Liver (tissue), 3 donors: ENCODE measurements at regions not wholly inside any gene's neighbourhood (a gene's known extent, or its start where the extent isn't known, plus 50 kb on each side); places are given as distances from the start of the nearest gene placed in this dataset.

Experiments used
- FOXA1 ChIP-seq: IDR thresholded peaks from 2 replicates; pipeline ENCODE4 v1.6.1; 2016; ENCODE audit warnings: antibody characterized with exemption
- GABPA ChIP-seq, 2 donors: IDR thresholded peaks in 1 of 2; conservative IDR thresholded peaks in 1 of 2; 2 replicates each; pipeline ENCODE4 v1.6.1; 2016; ENCODE audit warnings: antibody characterized with exemption in 2 of 2, mild to moderate bottlenecking in 1 of 2, moderate library complexity in 1 of 2
- RAD21 ChIP-seq, 2 donors: IDR thresholded peaks; 2 replicates each; pipeline ENCODE4 v1.6.1; 2016; ENCODE audit warnings: antibody characterized with exemption in 2 of 2, mild to moderate bottlenecking in 2 of 2
- TF ChIP-seq, protein P1 (sequence below): fragments of 150-350 bp; IDR thresholded peaks from 2 replicates; pipeline ENCODE4 v1.5.1; 2017; ENCODE audit warnings: improper control_type of control experiment, low read depth, low read length; ENCODE audit not compliant: missing input control
- donor health status: healthy.
- donor health status: healthy.

DNA sequence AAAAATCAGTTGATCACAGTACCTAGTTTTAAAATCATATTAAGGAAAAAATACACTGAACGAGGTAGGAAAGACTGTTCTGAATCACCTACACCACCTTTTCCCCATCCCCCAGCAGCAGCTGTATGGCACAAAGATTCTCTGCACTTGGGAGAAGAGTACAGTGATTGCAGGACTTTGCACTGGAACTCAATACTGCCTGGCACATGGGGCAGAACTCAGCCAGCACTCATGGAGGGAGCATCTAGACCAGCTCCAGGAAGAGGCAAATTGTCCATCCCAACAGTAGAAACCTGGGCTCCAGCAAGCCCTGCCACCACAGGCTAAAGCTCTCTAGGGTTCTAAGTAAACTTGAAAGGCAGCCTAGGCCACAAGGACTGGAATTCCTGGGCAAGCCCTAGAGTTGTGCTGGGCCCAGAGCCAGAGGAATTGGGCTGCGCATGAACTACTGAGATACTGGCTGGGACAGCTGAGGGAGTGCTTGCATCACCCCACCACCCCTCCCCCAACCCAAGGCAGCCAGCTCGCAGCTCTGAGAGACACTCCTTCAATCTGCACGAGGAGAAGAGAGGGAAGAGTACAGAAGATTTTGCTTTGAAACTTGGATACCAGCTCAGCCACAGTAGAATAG, 654.4 kb upstream of the CDH6 start:
- TF ChIP-seq, protein P1, sequence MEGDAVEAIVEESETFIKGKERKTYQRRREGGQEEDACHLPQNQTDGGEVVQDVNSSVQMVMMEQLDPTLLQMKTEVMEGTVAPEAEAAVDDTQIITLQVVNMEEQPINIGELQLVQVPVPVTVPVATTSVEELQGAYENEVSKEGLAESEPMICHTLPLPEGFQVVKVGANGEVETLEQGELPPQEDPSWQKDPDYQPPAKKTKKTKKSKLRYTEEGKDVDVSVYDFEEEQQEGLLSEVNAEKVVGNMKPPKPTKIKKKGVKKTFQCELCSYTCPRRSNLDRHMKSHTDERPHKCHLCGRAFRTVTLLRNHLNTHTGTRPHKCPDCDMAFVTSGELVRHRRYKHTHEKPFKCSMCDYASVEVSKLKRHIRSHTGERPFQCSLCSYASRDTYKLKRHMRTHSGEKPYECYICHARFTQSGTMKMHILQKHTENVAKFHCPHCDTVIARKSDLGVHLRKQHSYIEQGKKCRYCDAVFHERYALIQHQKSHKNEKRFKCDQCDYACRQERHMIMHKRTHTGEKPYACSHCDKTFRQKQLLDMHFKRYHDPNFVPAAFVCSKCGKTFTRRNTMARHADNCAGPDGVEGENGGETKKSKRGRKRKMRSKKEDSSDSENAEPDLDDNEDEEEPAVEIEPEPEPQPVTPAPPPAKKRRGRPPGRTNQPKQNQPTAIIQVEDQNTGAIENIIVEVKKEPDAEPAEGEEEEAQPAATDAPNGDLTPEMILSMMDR: no peak
- TF ChIP-seq GABPA (IDR thresholded peaks at IDR 0.05 in 1 of 2, conservative IDR thresholded peaks at IDR 0.05 in 1 of 2) (no peak), RAD21 (IDR thresholded peaks at IDR 0.05) (no peak), FOXA1 (no peak)
